ENCODE measurements at regions not wholly inside any gene's neighbourhood (a gene's known extent, or its start where the extent isn't known, plus 50 kb on each side); places are given as distances from the start of the nearest gene placed in this dataset.
A peak's percentile ranks its signal among the peaks of the same experiment; 100 is the strongest.

- Histone ChIP-seq H3K4me3 (ENCODE audit: low read length in 2 of 2) (no peak overlapping the region), H3K27me3 (ENCODE audit: control insufficient read depth in 3 of 3, insufficient read depth in 3 of 3, low read depth in 1 of 3, low read length in 3 of 3) (no peaks in the 10 kb centered on the region), H2BK120ac (ENCODE audit: low read depth, low read length) (no peak overlapping the region), H3K4ac (ENCODE audit: low read length) (no peak overlapping the region), H3K79me1 (ENCODE audit: low read depth, low read length) (no peaks in the 10 kb centered on the region), H2BK12ac (ENCODE audit: low read length) (no peak overlapping the region), H3K4me1 (ENCODE audit: control insufficient read depth in 2 of 2, insufficient read depth in 1 of 2, low read depth in 1 of 2, low read length in 2 of 2) (peaks cover 0 to 10% of the 10 kb centered on the region in 2 donors), H4K8ac (ENCODE audit: low read depth, low read length) (no peak overlapping the region), H3K9ac (ENCODE audit: low read depth, low read length, poor library complexity) (no peak overlapping the region), H3K27ac (replicated peaks; ENCODE audit: low read length) (no peak overlapping the region), H3K36me3 (replicated peaks in 1 of 2; ENCODE audit: control insufficient read depth in 2 of 2, insufficient read depth in 2 of 2, low read length in 2 of 2) (no peaks in the 10 kb centered on the region), H2AFZ (ENCODE audit: low read length) (peak overlapping the region; percentile 75), H4K91ac (ENCODE audit: low read depth, low read length, poor library complexity) (no peak overlapping the region), H2AK5ac (ENCODE audit: low read depth, low read length) (no peak overlapping the region), H3K23ac (ENCODE audit: low read depth, low read length, poor library complexity) (no peak overlapping the region), H2BK5ac (ENCODE audit: low read length) (no peak overlapping the region), H2BK15ac (ENCODE audit: low read length) (no peak overlapping the region), H3K14ac (ENCODE audit: low read length) (no peak overlapping the region), H3K9me3 (replicated peaks in 1 of 2; ENCODE audit: control insufficient read depth in 2 of 2, insufficient read depth in 1 of 2, low read depth in 1 of 2, low read length in 2 of 2) (peaks cover 0 to 4% of the 10 kb centered on the region in 2 donors), H3K18ac (ENCODE audit: low read length) (no peak overlapping the region), H3K4me2 (ENCODE audit: insufficient read depth, low read length, poor library complexity, severe bottlenecking) (no peak overlapping the region)
- WGBS, 2 donors (ENCODE audit: extremely low coverage in 2 of 2, insufficient read length in 2 of 2, insufficient replicate concordance in 1 of 2) = no CpG with 5 or more reads among the region's 5 CpGs
- DNase-seq (ENCODE audit: low spot score) = no peak
These were observed 331.4 kb downstream of the BCAT1 start for GRCh38 chr12:24617471-24617870.

- Histone ChIP-seq H4K8ac (ENCODE audit: low read depth, low read length) (no peak overlapping the region), H3K14ac (ENCODE audit: low read length) (no peak overlapping the region), H4K91ac (ENCODE audit: low read depth, low read length, poor library complexity) (no peak overlapping the region), H3K9ac (ENCODE audit: low read depth, low read length, poor library complexity) (no peak overlapping the region), H3K79me1 (ENCODE audit: low read depth, low read length) (no peaks in the 10 kb centered on the region), H3K18ac (ENCODE audit: low read length) (no peak overlapping the region), H3K4ac (ENCODE audit: low read length) (no peak overlapping the region), H3K4me3 (ENCODE audit: low read length in 2 of 2) (no peak overlapping the region), H2BK12ac (ENCODE audit: low read length) (no peak overlapping the region), H2BK15ac (ENCODE audit: low read length) (no peak overlapping the region), H2AK5ac (ENCODE audit: low read depth, low read length) (no peak overlapping the region), H2AFZ (ENCODE audit: low read length) (peak overlapping the region; percentile 60), H3K4me1 (ENCODE audit: control insufficient read depth in 2 of 2, insufficient read depth in 1 of 2, low read depth in 1 of 2, low read length in 2 of 2) (peaks cover 0 to 10% of the 10 kb centered on the region in 2 donors), H2BK120ac (ENCODE audit: low read depth, low read length) (no peak overlapping the region), H3K4me2 (ENCODE audit: insufficient read depth, low read length, poor library complexity, severe bottlenecking) (no peak overlapping the region), H3K23ac (ENCODE audit: low read depth, low read length, poor library complexity) (no peak overlapping the region), H2BK5ac (ENCODE audit: low read length) (no peak overlapping the region), H3K27ac (replicated peaks; ENCODE audit: low read length) (no peak overlapping the region), H3K27me3 (ENCODE audit: control insufficient read depth in 3 of 3, insufficient read depth in 3 of 3, low read depth in 1 of 3, low read length in 3 of 3) (no peaks in the 10 kb centered on the region), H3K9me3 (replicated peaks in 1 of 2; ENCODE audit: control insufficient read depth in 2 of 2, insufficient read depth in 1 of 2, low read depth in 1 of 2, low read length in 2 of 2) (peaks cover 0 to 11% of the 10 kb centered on the region in 2 donors), H3K36me3 (replicated peaks in 1 of 2; ENCODE audit: control insufficient read depth in 2 of 2, insufficient read depth in 2 of 2, low read length in 2 of 2) (no peaks in the 10 kb centered on the region)
- DNase-seq (ENCODE audit: low spot score) = no peak
- WGBS, 2 donors (ENCODE audit: extremely low coverage in 2 of 2, insufficient read length in 2 of 2, insufficient replicate concordance in 1 of 2) = no CpG with 5 or more reads among the region's 3 CpGs
These were observed 332.9 kb downstream of the BCAT1 start for GRCh38 chr12:24615967-24616411.

- Histone ChIP-seq H3K14ac (ENCODE audit: low read length) (no peak overlapping the region), H4K91ac (ENCODE audit: low read depth, low read length, poor library complexity) (no peak overlapping the region), H3K27me3 (ENCODE audit: control insufficient read depth in 3 of 3, insufficient read depth in 3 of 3, low read depth in 1 of 3, low read length in 3 of 3) (no peaks in the 10 kb centered on the region), H3K4me1 (ENCODE audit: control insufficient read depth in 2 of 2, insufficient read depth in 1 of 2, low read depth in 1 of 2, low read length in 2 of 2) (no peaks in the 10 kb centered on the region), H2AK5ac (ENCODE audit: low read depth, low read length) (no peak overlapping the region), H4K8ac (ENCODE audit: low read depth, low read length) (no peak overlapping the region), H2BK120ac (ENCODE audit: low read depth, low read length) (no peak overlapping the region), H2BK12ac (ENCODE audit: low read length) (no peak overlapping the region), H2BK15ac (ENCODE audit: low read length) (no peak overlapping the region), H3K23ac (ENCODE audit: low read depth, low read length, poor library complexity) (no peak overlapping the region), H3K36me3 (replicated peaks in 1 of 2; ENCODE audit: control insufficient read depth in 2 of 2, insufficient read depth in 2 of 2, low read length in 2 of 2) (no peaks in the 10 kb centered on the region), H3K4ac (ENCODE audit: low read length) (no peak overlapping the region), H3K9ac (ENCODE audit: low read depth, low read length, poor library complexity) (no peak overlapping the region), H3K18ac (ENCODE audit: low read length) (no peak overlapping the region), H2BK5ac (ENCODE audit: low read length) (no peak overlapping the region), H3K27ac (replicated peaks; ENCODE audit: low read length) (no peak overlapping the region), H2AFZ (ENCODE audit: low read length) (no peak overlapping the region), H3K79me1 (ENCODE audit: low read depth, low read length) (no peaks in the 10 kb centered on the region), H3K4me2 (ENCODE audit: insufficient read depth, low read length, poor library complexity, severe bottlenecking) (no peak overlapping the region), H3K9me3 (replicated peaks in 1 of 2; ENCODE audit: control insufficient read depth in 2 of 2, insufficient read depth in 1 of 2, low read depth in 1 of 2, low read length in 2 of 2) (peaks cover 0 to 25% of the 10 kb centered on the region in 2 donors), H3K4me3 (ENCODE audit: low read length in 2 of 2) (no peak overlapping the region)
- no CpG with 5 or more reads among the region's 3 CpGs for WGBS, 2 donors (ENCODE audit: extremely low coverage in 2 of 2, insufficient read length in 2 of 2, insufficient replicate concordance in 1 of 2)
- DNase-seq (ENCODE audit: low spot score) = no peak
These were observed 340.1 kb downstream of the BCAT1 start for GRCh38 chr12:24608637-24609285.

- Histone ChIP-seq H3K23ac (ENCODE audit: low read depth, low read length, poor library complexity) (no peak overlapping the region), H2AFZ (ENCODE audit: low read length) (no peak overlapping the region), H2BK15ac (ENCODE audit: low read length) (no peak overlapping the region), H3K36me3 (replicated peaks in 1 of 2; ENCODE audit: control insufficient read depth in 2 of 2, insufficient read depth in 2 of 2, low read length in 2 of 2) (no peaks in the 10 kb centered on the region), H3K4me2 (ENCODE audit: insufficient read depth, low read length, poor library complexity, severe bottlenecking) (no peak overlapping the region), H3K4ac (ENCODE audit: low read length) (no peak overlapping the region), H3K4me3 (ENCODE audit: low read length in 2 of 2) (no peak overlapping the region), H3K4me1 (ENCODE audit: control insufficient read depth in 2 of 2, insufficient read depth in 1 of 2, low read depth in 1 of 2, low read length in 2 of 2) (no peaks in the 10 kb centered on the region), H2BK5ac (ENCODE audit: low read length) (no peak overlapping the region), H3K27ac (replicated peaks; ENCODE audit: low read length) (no peak overlapping the region), H2BK12ac (ENCODE audit: low read length) (no peak overlapping the region), H2BK120ac (ENCODE audit: low read depth, low read length) (no peak overlapping the region), H3K9ac (ENCODE audit: low read depth, low read length, poor library complexity) (no peak overlapping the region), H3K79me1 (ENCODE audit: low read depth, low read length) (no peaks in the 10 kb centered on the region), H3K9me3 (replicated peaks in 1 of 2; ENCODE audit: control insufficient read depth in 2 of 2, insufficient read depth in 1 of 2, low read depth in 1 of 2, low read length in 2 of 2) (peaks cover 0 to 25% of the 10 kb centered on the region in 2 donors), H2AK5ac (ENCODE audit: low read depth, low read length) (no peak overlapping the region), H3K18ac (ENCODE audit: low read length) (no peak overlapping the region), H4K91ac (ENCODE audit: low read depth, low read length, poor library complexity) (no peak overlapping the region), H4K8ac (ENCODE audit: low read depth, low read length) (no peak overlapping the region), H3K27me3 (ENCODE audit: control insufficient read depth in 3 of 3, insufficient read depth in 3 of 3, low read depth in 1 of 3, low read length in 3 of 3) (no peaks in the 10 kb centered on the region), H3K14ac (ENCODE audit: low read length) (no peak overlapping the region)
- no CpG with 5 or more reads among the region's 1 CpG for WGBS, 2 donors (ENCODE audit: extremely low coverage in 2 of 2, insufficient read length in 2 of 2, insufficient replicate concordance in 1 of 2)
- no peak for DNase-seq (ENCODE audit: low spot score)
These were observed 340.8 kb downstream of the BCAT1 start for GRCh38 chr12:24608108-24608507.
